Transverse colon (tissue), 4 donors: ENCODE measurements at regions not wholly inside any gene's neighbourhood (a gene's known extent, or its start where the extent isn't known, plus 50 kb on each side); places are given as distances from the start of the nearest gene placed in this dataset.

ENCODE experiments used
- DNase-seq: peaks from one replicate; pipeline ENCODE4 v3.0.0-alpha.2; 2019
- H3K27ac ChIP-seq, 4 donors: fragments of 200-600 bp; sonication (generic); 2 replicates each; pipeline ENCODE4 v1.5.1; 2016 to 2018; ENCODE audit warnings: inconsistent platforms in 4 of 4
- H3K27me3 ChIP-seq: fragments of 200-600 bp; sonication (generic); 2 replicates; pipeline ENCODE4 v1.5.1; 2017; ENCODE audit warnings: inconsistent platforms
- H3K36me3 ChIP-seq, 4 donors: fragments of 200-600 bp; sonication (generic); 2 replicates each; pipeline ENCODE4 v1.5.1; 2017 to 2019; ENCODE audit warnings: inconsistent platforms in 4 of 4
- H3K4me1 ChIP-seq, 4 donors: fragments of 200-600 bp; sonication (generic); 2 replicates each; pipeline ENCODE4 v1.5.1; 2017 to 2020; ENCODE audit warnings: inconsistent platforms in 4 of 4
- H3K4me3 ChIP-seq, 4 donors: fragments of 200-600 bp; sonication (generic); 1 replicate in 1 of 4; 2 replicates in 3 of 4; pipeline versions ENCODE4 v1.5.1 to v1.6.1; 2017 to 2019; ENCODE audit warnings: inconsistent platforms in 4 of 4
- H3K9me3 ChIP-seq, 2 donors: fragments of 200-600 bp; sonication (generic); 2 replicates each; pipeline ENCODE4 v1.5.1; 2017 to 2019; ENCODE audit warnings: inconsistent platforms in 2 of 2
- CTCF ChIP-seq, 5 experiments: fragments of 200-600 bp in 3 of 5; fragments of 450-650 bp in 2 of 5; sonication (generic) in 3 of 5; IDR thresholded peaks; 1 replicate in 2 of 5; 2 replicates in 3 of 5; pipeline ENCODE4 v1.5.1; 2016 to 2017; ENCODE audit warnings: antibody characterized with exemption in 5 of 5, inconsistent platforms in 3 of 5, mild to moderate bottlenecking in 2 of 5, moderate library complexity in 1 of 5
- EP300 ChIP-seq: sonication (generic); formaldehyde crosslinking; IDR thresholded peaks from one replicate; pipeline ENCODE4 v1.6.1; 2017; ENCODE audit warnings: antibody characterized with exemption, low read depth
- POLR2A ChIP-seq: fragments of 450-650 bp; IDR thresholded peaks from one replicate; pipeline ENCODE4 v1.6.1; 2016; ENCODE audit warnings: antibody characterized with exemption, mild to moderate bottlenecking, moderate library complexity
- POLR2AphosphoS5 ChIP-seq, 3 donors: sonication (generic); formaldehyde crosslinking; IDR thresholded peaks; one replicate each; pipeline ENCODE4 v1.6.1; 2016; ENCODE audit warnings: antibody characterized with exemption in 3 of 3
- WGBS, 2 donors: methylation state at CpG; one replicate each; pipeline ENCODE4 v1.1.5; 2018; ENCODE audit warnings: low coverage in 1 of 2; 5-methylcytosine and 5-hydroxymethylcytosine counted together
- in situ Hi-C, 4 donors: fragments of 200-750 bp; cut with MboI; loops; one replicate each; pipeline versions ENCODE4 v1.15.0 to v1.15.1; 2017; ENCODE audit warnings: low sequenced_read_pairs in 3 of 4, low pct_ligation_motif_present in 1 of 4, low pct_unique_long_range_greater_than_20kb in 1 of 4
- intact Hi-C: fragments of 100-400 bp; cut with DNase I; formaldehyde crosslinking; loops from one replicate; pipeline ENCODE4 v1.15.1; 2023; ENCODE audit warnings: low total_unique reads

GRCh38 chr12:123055281-123055766, 74.8 kb downstream of the ARL6IP4 start:
- in situ Hi-C loops, result no loop called here
- WGBS, 2 donors, result 80% methylated on average over 8 of the region's 8 CpGs; no CpG with 5 or more reads in 1 of the 2 donors

GRCh38 chr12:123054371-123054770, 73.9 kb downstream of the ARL6IP4 start:
- no peak for DNase-seq
- Histone ChIP-seq H3K36me3 (no peaks in the 10 kb centered on the region), H3K27ac (no peak overlapping the region), H3K4me1 (peaks cover 9 to 39% (median 17%) of the 10 kb centered on the region in 4 donors), H3K27me3 (no peaks in the 10 kb centered on the region), H3K4me3 (no peak overlapping the region), H3K9me3 (no peaks in the 10 kb centered on the region)
- TF ChIP-seq POLR2AphosphoS5 (IDR thresholded peaks at IDR 0.05) (no peak), POLR2A (no peak), CTCF (IDR thresholded peaks at IDR 0.05) (no peak), EP300 (no peak)
- intact Hi-C loops, result no loop called here
- 76% methylated on average over 2 of the region's 2 CpGs; no CpG with 5 or more reads in 1 of the 2 donors for WGBS, 2 donors
- in situ Hi-C loops, result no loop called here

More at GRCh38 chr12:123055281-123055766, 74.8 kb downstream of the ARL6IP4 start:
- Histone ChIP-seq H3K27me3 (no peaks in the 10 kb centered on the region), H3K9me3 (no peaks in the 10 kb centered on the region), H3K4me3 (no peak overlapping the region), H3K36me3 (no peaks in the 10 kb centered on the region), H3K27ac (peak overlapping the region in 1 of 4 donors; percentile 5), H3K4me1 (peaks cover 13 to 43% (median 21%) of the 10 kb centered on the region in 4 donors)
- no peak for DNase-seq
- TF ChIP-seq POLR2AphosphoS5 (IDR thresholded peaks at IDR 0.05), result no peak
- no peak for TF ChIP-seq EP300
- TF ChIP-seq CTCF (IDR thresholded peaks at IDR 0.05), result no peak
- TF ChIP-seq POLR2A, result no peak
- intact Hi-C loops, result no loop called here

- WGBS, 2 donors, result 70 to 80% methylated on average over 3 of the region's 3 CpGs
- H3K9me3 ChIP-seq, result no peaks in the 10 kb centered on the region
- H3K4me3 ChIP-seq, result no peak overlapping the region
- H3K27me3 ChIP-seq, result no peaks in the 10 kb centered on the region
- in situ Hi-C loops, result no loop called here
- no peak for DNase-seq
- H3K4me1 ChIP-seq, result peaks cover 7 to 36% (median 16%) of the 10 kb centered on the region in 4 donors
- H3K27ac ChIP-seq, result peak overlapping the region; percentile 5 to 77 (median 63)
- TF ChIP-seq EP300, result no peak
- no peak for TF ChIP-seq POLR2AphosphoS5 (IDR thresholded peaks at IDR 0.05)
- no peak for TF ChIP-seq CTCF (IDR thresholded peaks at IDR 0.05)
- no peak for TF ChIP-seq POLR2A
- intact Hi-C loops, result no loop called here
- no peaks in the 10 kb centered on the region for H3K36me3 ChIP-seq
Measured at GRCh38 chr12:123051556-123051955, 71.1 kb downstream of the ARL6IP4 start.

GRCh38 chr12:123050913-123051312, 70.4 kb downstream of the ARL6IP4 start:
- peak overlapping the region; percentile 5 to 77 (median 63) for H3K27ac ChIP-seq
- H3K27me3 ChIP-seq, result no peaks in the 10 kb centered on the region
- peaks cover 7 to 30% (median 16%) of the 10 kb centered on the region in 4 donors for H3K4me1 ChIP-seq
- intact Hi-C loops, result no loop called here
- TF ChIP-seq CTCF (IDR thresholded peaks at IDR 0.05) (no peak), EP300 (no peak), POLR2A (no peak), POLR2AphosphoS5 (IDR thresholded peaks at IDR 0.05) (no peak)
- WGBS, 2 donors, result 65 to 79% methylated on average over 2 to 4 of the region's 4 CpGs
- H3K4me3 ChIP-seq, result no peak overlapping the region
- DNase-seq, result no peak
- no peaks in the 10 kb centered on the region for H3K9me3 ChIP-seq
- no peaks in the 10 kb centered on the region for H3K36me3 ChIP-seq
- in situ Hi-C loops, result no loop called here
